Cardiac muscle cell (in vitro differentiated cells and primary cell): ENCODE measurements at regions not wholly inside any gene's neighbourhood (a gene's known extent, or its start where the extent isn't known, plus 50 kb on each side); places are given as distances from the start of the nearest gene placed in this dataset.
A peak's percentile ranks its signal among the peaks of the same experiment; 100 is the strongest.

Experiments
- DNase-seq, 2 donors: peaks; one replicate each; pipeline versions ENCODE4 v3.0.0 to v3.0.0-alpha.2; 2010 to 2017; ENCODE audit warnings: low read depth in 1 of 2, low spot score in 1 of 2
- H3K27ac ChIP-seq: fragments of 200-600 bp; sonication (generic); 2 replicates; pipeline ENCODE4 v1.5.1; 2016
- H3K27me3 ChIP-seq: fragments of 200-600 bp; sonication (generic); 2 replicates; pipeline ENCODE4 v1.6.0; 2016; ENCODE audit warnings: control low read depth
- H3K36me3 ChIP-seq: fragments of 200-600 bp; sonication (generic); 2 replicates; pipeline ENCODE4 v1.5.1; 2016; ENCODE audit warnings: control low read depth
- H3K4me1 ChIP-seq: fragments of 200-600 bp; sonication (generic); 2 replicates; pipeline ENCODE4 v1.8.1; 2017; ENCODE audit warnings: low read depth, mild to moderate bottlenecking, mixed run types
- H3K4me3 ChIP-seq: fragments of 200-600 bp; sonication (generic); 2 replicates; pipeline ENCODE4 v1.5.1; 2016; ENCODE audit warnings: mild to moderate bottlenecking
- H3K9me3 ChIP-seq: fragments of 200-600 bp; sonication (generic); 2 replicates; pipeline ENCODE4 v1.5.1; 2017; ENCODE audit warnings: low read depth, mild to moderate bottlenecking, control low read depth
- CTCF ChIP-seq: IDR thresholded peaks from 2 replicates; pipeline ENCODE4 v1.5.1; 2012; ENCODE audit warnings: low read depth, mild to moderate bottlenecking, low read length

- H3K27me3 ChIP-seq, result no peaks in the 10 kb centered on the region
- no peak for DNase-seq
- TF ChIP-seq CTCF, result no peak
- no peaks in the 10 kb centered on the region for H3K4me1 ChIP-seq
- no peaks in the 10 kb centered on the region for H3K9me3 ChIP-seq
- no peak overlapping the region for H3K27ac ChIP-seq
- no peak overlapping the region for H3K4me3 ChIP-seq
- H3K36me3 ChIP-seq, result no peaks in the 10 kb centered on the region
These were observed 63.6 kb upstream of the STX16 start for GRCh38 chr20:58587467-58587866.

- Histone ChIP-seq H3K4me3 (no peak overlapping the region), H3K4me1 (no peaks in the 10 kb centered on the region), H3K36me3 (no peaks in the 10 kb centered on the region), H3K9me3 (no peaks in the 10 kb centered on the region), H3K27ac (no peak overlapping the region), H3K27me3 (no peaks in the 10 kb centered on the region)
- no peak for TF ChIP-seq CTCF
- DNase-seq, result no peak
These were observed 64.5 kb upstream of the STX16 start for GRCh38 chr20:58586565-58587093.

GRCh38 chr20:58585753-58586540 is 65.1 kb upstream of the STX16 start:
- DNase-seq, result peak in 1 of 2 donors; percentile 2
- Histone ChIP-seq H3K36me3 (no peaks in the 10 kb centered on the region), H3K27ac (no peak overlapping the region), H3K9me3 (no peaks in the 10 kb centered on the region), H3K27me3 (no peaks in the 10 kb centered on the region), H3K4me1 (no peaks in the 10 kb centered on the region), H3K4me3 (no peak overlapping the region)
- no peak for TF ChIP-seq CTCF

GRCh38 chr20:58584881-58585752 is 66.0 kb upstream of the STX16 start:
- no peaks in the 10 kb centered on the region for H3K4me1 ChIP-seq
- no peak for TF ChIP-seq CTCF
- no peaks in the 10 kb centered on the region for H3K36me3 ChIP-seq
- no peaks in the 10 kb centered on the region for H3K9me3 ChIP-seq
- H3K27ac ChIP-seq, result no peak overlapping the region
- H3K4me3 ChIP-seq, result no peak overlapping the region
- peak in 1 of 2 donors; percentile 42 for DNase-seq
- H3K27me3 ChIP-seq, result no peaks in the 10 kb centered on the region

GRCh38 chr20:58584051-58584824 is 66.8 kb upstream of the STX16 start:
- no peak for TF ChIP-seq CTCF
- Histone ChIP-seq H3K9me3 (no peaks in the 10 kb centered on the region), H3K27ac (no peak overlapping the region), H3K4me1 (no peaks in the 10 kb centered on the region), H3K4me3 (no peak overlapping the region), H3K36me3 (no peaks in the 10 kb centered on the region), H3K27me3 (no peaks in the 10 kb centered on the region)
- DNase-seq, result no peak
